ENCODE measurements at regions not wholly inside any gene's neighbourhood (a gene's known extent, or its start where the extent isn't known, plus 50 kb on each side); places are given as distances from the start of the nearest gene placed in this dataset.
"Not testable (repeated sequence)": the region's sequence is repeated elsewhere in the genome, so short reads cannot be mapped to it uniquely, and the experiment has no call there.

GRCh38 chr5:174828804-174829510 lies 104.6 kb downstream of the MSX2 start:
- DNase-seq: no peak

GRCh38 chr5:174827558-174827957 lies 103.2 kb downstream of the MSX2 start:
- DNase-seq: no peak

- no peak for DNase-seq
Measured at GRCh38 chr5:174825587-174825986, 101.2 kb downstream of the MSX2 start.

- DNase-seq: no peak
Measured at GRCh38 chr5:174818430-174818829, 94.0 kb downstream of the MSX2 start.

- no peak for DNase-seq
Measured at GRCh38 chr5:174817610-174818009, 93.2 kb downstream of the MSX2 start.

GRCh38 chr5:174816858-174817257 lies 92.5 kb downstream of the MSX2 start:
- no peak for DNase-seq

GRCh38 chr5:174811438-174811837 lies 87.1 kb downstream of the MSX2 start:
- DNase-seq: no peak

GRCh38 chr5:174810796-174811195 lies 86.4 kb downstream of the MSX2 start:
- no peak for DNase-seq

- peak; percentile 12 for DNase-seq
Measured at GRCh38 chr5:174807471-174807870, 83.1 kb downstream of the MSX2 start.

- DNase-seq: no peak
Measured at GRCh38 chr5:174806729-174807128, 82.3 kb downstream of the MSX2 start.

GRCh38 chr5:174801798-174802197 lies 77.4 kb downstream of the MSX2 start:
- no peak for DNase-seq

GRCh38 chr5:174800435-174800834 lies 76.1 kb downstream of the MSX2 start:
- DNase-seq: no peak

GRCh38 chr5:174799121-174799520 lies 74.7 kb downstream of the MSX2 start:
- DNase-seq: no peak

- no peak for DNase-seq
Measured at GRCh38 chr5:174798551-174798951, 74.2 kb downstream of the MSX2 start.

GRCh38 chr5:174796711-174797192 lies 72.4 kb downstream of the MSX2 start:
- no peak for DNase-seq

GRCh38 chr5:174794931-174795672 lies 70.7 kb downstream of the MSX2 start:
- no peak for DNase-seq

GRCh38 chr5:174793684-174794328 lies 69.4 kb downstream of the MSX2 start:
- peak; percentile 24 for DNase-seq

GRCh38 chr5:174793076-174793475 lies 68.7 kb downstream of the MSX2 start:
- no peak for DNase-seq

GRCh38 chr5:174792265-174792664 lies 67.9 kb downstream of the MSX2 start:
- not testable (repeated sequence) for DNase-seq

GRCh38 chr5:174790906-174791305 lies 66.5 kb downstream of the MSX2 start:
- peak; percentile 94 for DNase-seq

GRCh38 chr5:174789596-174789995 lies 65.2 kb downstream of the MSX2 start:
- no peak for DNase-seq

- no peak for DNase-seq
Measured at GRCh38 chr5:174785120-174785680, 60.8 kb downstream of the MSX2 start.

Measured in MV-4-11 (cell line).